ENCODE measurements at regions not wholly inside any gene's neighbourhood (a gene's known extent, or its start where the extent isn't known, plus 50 kb on each side); places are given as distances from the start of the nearest gene placed in this dataset.
"Not testable (repeated sequence)": the region's sequence is repeated elsewhere in the genome, so short reads cannot be mapped to it uniquely, and the experiment has no call there.

DNA sequence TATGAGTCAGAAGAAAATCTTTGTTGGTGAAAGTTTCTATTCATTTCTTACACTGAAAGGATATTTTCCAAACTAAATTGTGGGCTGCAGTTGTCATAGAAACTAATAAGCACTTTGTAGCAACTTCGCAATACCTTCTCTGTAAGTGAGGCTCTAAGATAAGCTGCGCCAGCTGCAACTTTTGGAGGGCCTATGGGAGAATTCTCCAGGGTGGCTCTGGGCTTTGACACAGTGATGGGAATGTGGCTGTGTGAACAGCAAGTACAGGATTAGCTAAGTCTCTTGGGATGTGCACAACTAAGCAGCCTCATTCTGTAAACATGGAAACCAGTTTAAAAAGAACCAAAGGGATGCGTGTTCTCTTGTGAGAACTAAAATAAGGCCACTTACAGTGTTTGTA lies 124.6 kb upstream of the SGO1 start:
- Mint-ChIP-seq H3K9me3 (peaks cover 4% of the 10 kb centered on the region), H3K4me1 (ENCODE audit: unreplicated experiment) (no peaks in the 10 kb centered on the region), H3K27ac (no peak overlapping the region), H3K4me3 (no peak overlapping the region), H3K27me3 (no peaks in the 10 kb centered on the region), H3K36me3 (no peaks in the 10 kb centered on the region)
- TF ChIP-seq, protein P1, sequence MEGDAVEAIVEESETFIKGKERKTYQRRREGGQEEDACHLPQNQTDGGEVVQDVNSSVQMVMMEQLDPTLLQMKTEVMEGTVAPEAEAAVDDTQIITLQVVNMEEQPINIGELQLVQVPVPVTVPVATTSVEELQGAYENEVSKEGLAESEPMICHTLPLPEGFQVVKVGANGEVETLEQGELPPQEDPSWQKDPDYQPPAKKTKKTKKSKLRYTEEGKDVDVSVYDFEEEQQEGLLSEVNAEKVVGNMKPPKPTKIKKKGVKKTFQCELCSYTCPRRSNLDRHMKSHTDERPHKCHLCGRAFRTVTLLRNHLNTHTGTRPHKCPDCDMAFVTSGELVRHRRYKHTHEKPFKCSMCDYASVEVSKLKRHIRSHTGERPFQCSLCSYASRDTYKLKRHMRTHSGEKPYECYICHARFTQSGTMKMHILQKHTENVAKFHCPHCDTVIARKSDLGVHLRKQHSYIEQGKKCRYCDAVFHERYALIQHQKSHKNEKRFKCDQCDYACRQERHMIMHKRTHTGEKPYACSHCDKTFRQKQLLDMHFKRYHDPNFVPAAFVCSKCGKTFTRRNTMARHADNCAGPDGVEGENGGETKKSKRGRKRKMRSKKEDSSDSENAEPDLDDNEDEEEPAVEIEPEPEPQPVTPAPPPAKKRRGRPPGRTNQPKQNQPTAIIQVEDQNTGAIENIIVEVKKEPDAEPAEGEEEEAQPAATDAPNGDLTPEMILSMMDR (conservative IDR thresholded peaks at IDR 0.05) = no peak
- no peak for DNase-seq (ENCODE audit: extremely low spot score, unreplicated experiment)

DNA sequence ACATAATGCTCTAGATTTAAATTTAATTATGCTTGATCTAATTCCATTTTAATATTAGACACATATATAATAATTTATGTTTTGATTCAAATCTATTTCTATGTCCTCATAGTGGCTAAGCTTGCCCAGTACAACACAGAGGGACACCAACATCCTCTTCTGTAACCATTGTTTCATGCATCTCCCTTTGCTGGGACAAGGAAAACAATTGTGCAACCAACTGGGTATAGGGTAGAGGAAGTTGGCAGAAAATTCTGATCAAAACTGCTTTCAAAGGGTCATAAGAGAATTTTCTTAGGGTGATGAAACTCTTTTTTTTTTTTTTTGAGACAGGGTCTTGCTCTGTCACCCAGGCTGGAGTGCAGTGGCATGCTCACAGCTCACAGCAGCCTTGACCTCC lies 121.4 kb upstream of the SGO1 start:
- no peaks in the 10 kb centered on the region for H3K27me3 Mint-ChIP-seq
- H3K36me3 Mint-ChIP-seq = no peaks in the 10 kb centered on the region
- H3K4me3 Mint-ChIP-seq = no peak overlapping the region
- H3K4me1 Mint-ChIP-seq (ENCODE audit: unreplicated experiment) = no peaks in the 10 kb centered on the region
- H3K9me3 Mint-ChIP-seq = peaks cover 8% of the 10 kb centered on the region
- DNase-seq (ENCODE audit: extremely low spot score, unreplicated experiment) = no peak
- TF ChIP-seq, protein P1 (conservative IDR thresholded peaks at IDR 0.05) = no peak
- H3K27ac Mint-ChIP-seq = no peak overlapping the region

DNA sequence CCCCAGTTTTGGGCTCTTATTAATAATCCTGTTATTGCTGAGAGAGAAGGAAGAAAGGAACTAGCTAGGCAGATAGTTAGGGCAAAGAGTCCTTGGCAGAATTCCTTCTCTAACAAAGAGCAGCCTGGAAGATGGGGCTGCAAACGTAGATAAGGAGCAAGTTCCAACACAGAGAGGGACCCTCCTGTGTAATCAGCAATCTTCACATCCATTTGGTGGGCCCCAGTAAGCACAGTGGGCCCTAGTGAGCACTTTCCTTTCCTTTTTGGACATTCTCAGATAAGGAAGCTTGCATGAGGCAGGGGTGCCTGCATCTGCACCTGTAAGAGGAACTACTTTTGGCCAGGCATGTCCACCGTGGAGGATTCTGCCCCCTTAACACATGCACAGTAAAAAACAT lies 119.6 kb upstream of the SGO1 start:
- Mint-ChIP-seq H3K4me3 (no peak overlapping the region), H3K9me3 (peaks cover 8% of the 10 kb centered on the region), H3K27ac (no peak overlapping the region), H3K27me3 (no peaks in the 10 kb centered on the region), H3K4me1 (ENCODE audit: unreplicated experiment) (no peaks in the 10 kb centered on the region), H3K36me3 (no peaks in the 10 kb centered on the region)
- no peak for DNase-seq (ENCODE audit: extremely low spot score, unreplicated experiment)
- TF ChIP-seq, protein P1 (conservative IDR thresholded peaks at IDR 0.05) = no peak

DNA sequence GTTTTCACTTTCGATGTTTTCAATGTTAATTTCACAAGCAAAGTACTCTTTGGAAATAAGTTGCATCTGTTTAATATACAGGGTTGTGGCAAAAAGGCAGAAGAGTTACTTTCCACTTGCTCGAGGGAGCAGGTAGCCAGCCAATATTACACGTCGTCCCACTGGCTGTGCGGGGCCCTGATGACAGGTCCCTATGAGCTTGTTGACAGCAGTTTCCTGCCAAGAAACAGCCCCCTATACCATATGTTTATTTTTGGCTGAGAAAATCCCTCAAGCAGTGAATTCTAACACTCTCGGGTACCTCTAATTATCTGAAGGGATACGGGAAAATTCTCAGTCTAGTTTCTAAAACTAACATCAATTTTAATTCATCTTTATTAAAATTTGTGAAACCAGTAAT lies 116.8 kb upstream of the SGO1 start:
- no peak overlapping the region for H3K4me3 Mint-ChIP-seq
- no peaks in the 10 kb centered on the region for H3K4me1 Mint-ChIP-seq (ENCODE audit: unreplicated experiment)
- no peaks in the 10 kb centered on the region for H3K27me3 Mint-ChIP-seq
- peaks cover 8% of the 10 kb centered on the region for H3K9me3 Mint-ChIP-seq
- DNase-seq (ENCODE audit: extremely low spot score, unreplicated experiment) = no peak
- H3K27ac Mint-ChIP-seq = no peak overlapping the region
- TF ChIP-seq, protein P1 (conservative IDR thresholded peaks at IDR 0.05) = no peak
- no peaks in the 10 kb centered on the region for H3K36me3 Mint-ChIP-seq

DNA sequence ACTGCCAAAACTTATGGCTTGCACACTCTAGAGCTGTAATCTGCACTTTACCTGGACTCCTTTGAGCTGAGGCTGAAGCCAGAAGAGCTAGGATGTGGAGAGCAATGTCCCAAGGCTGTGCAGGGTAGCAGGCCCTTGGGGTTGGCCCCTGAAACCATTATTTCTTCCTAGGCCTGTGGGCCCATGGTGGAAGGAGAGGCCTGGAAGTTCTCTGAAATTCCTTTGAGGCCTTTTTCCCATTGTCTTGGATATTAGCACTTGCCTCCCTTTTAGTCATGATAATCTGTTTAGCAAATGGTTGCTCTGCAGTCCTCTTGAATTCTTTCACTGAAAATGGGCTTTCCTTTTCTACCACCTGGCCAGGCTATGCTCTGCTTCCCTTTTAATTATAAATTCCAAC lies 102.0 kb upstream of the SGO1 start:
- H3K27me3 Mint-ChIP-seq = no peaks in the 10 kb centered on the region
- H3K36me3 Mint-ChIP-seq = no peaks in the 10 kb centered on the region
- no peak overlapping the region for H3K27ac Mint-ChIP-seq
- H3K9me3 Mint-ChIP-seq = peaks cover 10% of the 10 kb centered on the region
- TF ChIP-seq, protein P1 (conservative IDR thresholded peaks at IDR 0.05) = no peak
- no peak for DNase-seq (ENCODE audit: extremely low spot score, unreplicated experiment)
- no peak overlapping the region for H3K4me3 Mint-ChIP-seq
- no peaks in the 10 kb centered on the region for H3K4me1 Mint-ChIP-seq (ENCODE audit: unreplicated experiment)

DNA sequence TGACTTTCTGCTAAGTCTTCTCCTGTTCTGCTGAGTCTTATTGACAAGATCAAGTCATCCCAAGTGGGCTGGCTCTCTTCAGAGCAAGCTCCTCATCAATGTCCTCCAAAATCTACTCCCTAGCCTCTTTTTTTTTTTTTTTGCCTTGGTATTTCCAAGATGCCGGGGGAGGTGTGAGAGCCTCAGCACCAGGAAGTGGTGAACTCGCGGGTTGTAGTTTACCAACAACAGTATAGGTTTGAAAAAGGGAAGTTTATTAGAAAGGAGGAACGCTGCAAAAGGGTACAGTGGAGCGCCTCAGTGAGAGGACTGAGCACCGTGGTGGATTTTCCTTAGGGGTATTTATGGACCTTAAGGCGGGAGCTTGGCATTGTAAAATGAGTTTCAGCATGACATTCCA lies 94.3 kb upstream of the SGO1 start:
- Mint-ChIP-seq H3K4me1 (ENCODE audit: unreplicated experiment) (no peaks in the 10 kb centered on the region), H3K27ac (no peak overlapping the region), H3K27me3 (no peaks in the 10 kb centered on the region), H3K4me3 (no peak overlapping the region), H3K9me3 (peaks cover 15% of the 10 kb centered on the region), H3K36me3 (no peaks in the 10 kb centered on the region)
- DNase-seq (ENCODE audit: extremely low spot score, unreplicated experiment) = no peak
- TF ChIP-seq, protein P1 (conservative IDR thresholded peaks at IDR 0.05) = no peak

DNA sequence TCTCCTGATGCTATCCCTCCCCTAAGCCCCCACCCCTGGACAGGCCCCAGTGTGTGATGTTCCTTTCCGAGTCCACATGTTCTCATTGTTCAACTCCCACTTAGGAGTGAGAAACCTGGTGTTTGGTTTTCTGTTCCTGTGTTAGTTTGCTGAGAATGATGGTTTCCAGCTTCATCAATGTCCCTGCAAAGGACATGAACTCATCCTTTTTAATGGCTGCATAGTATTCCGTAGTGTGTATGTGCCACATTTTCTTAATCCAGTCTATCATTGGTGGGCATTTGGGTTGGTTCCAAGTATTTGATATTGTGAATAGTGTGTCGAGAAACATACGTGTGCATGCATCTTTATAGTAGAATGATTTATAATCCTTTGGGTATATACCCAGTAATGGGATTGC lies 80.0 kb upstream of the SGO1 start:
- H3K4me3 Mint-ChIP-seq; H3K36me3 Mint-ChIP-seq; DNase-seq (ENCODE audit: extremely low spot score, unreplicated experiment); H3K27ac Mint-ChIP-seq; H3K27me3 Mint-ChIP-seq; H3K4me1 Mint-ChIP-seq (ENCODE audit: unreplicated experiment): not testable (repeated sequence)
- H3K9me3 Mint-ChIP-seq = peaks cover 24% of the 10 kb centered on the region
